OCI-LY7 (cell line): ENCODE measurements at regions not wholly inside any gene's neighbourhood (a gene's known extent, or its start where the extent isn't known, plus 50 kb on each side); places are given as distances from the start of the nearest gene placed in this dataset.

Source experiments
- CTCF ChIP-seq: fragments of 200-600 bp; sonication (generic); conservative IDR thresholded peaks from 2 replicates; pipeline ENCODE4 v1.5.1; 2014; ENCODE audit warnings: mild to moderate bottlenecking, antibody characterized with exemption, low read length, moderate library complexity, mixed read lengths
- EZH2phosphoT487 ChIP-seq: fragments of 200-600 bp; sonication (generic); IDR thresholded peaks from 2 replicates; pipeline ENCODE4 v1.6.1; 2018; ENCODE audit warnings: low read depth, borderline replicate concordance, mild to moderate bottlenecking, mixed run types, antibody characterized with exemption, low read length, moderate library complexity, mixed read lengths

- TF ChIP-seq CTCF (no peak), EZH2phosphoT487 (no peak)
These were observed 243.1 kb upstream of the ADAMTS9 start for GRCh38 chr3:64930891-64931290.
